ENCODE measurements at regions not wholly inside any gene's neighbourhood (a gene's known extent, or its start where the extent isn't known, plus 50 kb on each side); places are given as distances from the start of the nearest gene placed in this dataset.

DNA sequence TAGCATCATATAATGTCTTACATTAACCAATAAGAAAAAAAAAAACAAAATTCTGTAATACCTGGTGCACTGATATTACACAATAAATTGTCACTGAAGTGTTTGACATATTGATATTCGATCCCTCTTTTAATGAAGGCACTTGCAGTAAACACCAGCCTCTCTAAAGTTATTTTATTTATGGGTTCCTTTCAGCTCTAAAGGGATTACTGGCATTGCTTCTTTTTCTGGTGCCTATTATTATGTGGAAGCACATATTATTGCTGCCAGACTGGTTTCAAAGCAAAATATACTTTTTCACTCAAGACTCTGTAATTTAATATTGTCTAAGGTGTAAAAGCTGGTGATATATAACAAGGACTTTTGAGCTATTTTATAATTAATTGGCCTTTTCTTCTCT, 1090.5 kb downstream of the TRHDE start:
- H3K27ac ChIP-seq, result no peak overlapping the region
- H3K36me3 ChIP-seq (replicated peaks), result no peaks in the 10 kb centered on the region
- no peak overlapping the region for H3K4me3 ChIP-seq (ENCODE audit: low read depth, low read length)
- no peak for TF ChIP-seq CTCF (IDR thresholded peaks at IDR 0.05; ENCODE audit: low read depth, low read length, missing control alignments)
- no peak for DNase-seq
- no peaks in the 10 kb centered on the region for H3K27me3 ChIP-seq (replicated peaks)
- in situ Hi-C loops (cut with HindIII; ENCODE audit: low pct_ligation_motif_present, low sequenced_read_pairs), result no loop called here

DNA sequence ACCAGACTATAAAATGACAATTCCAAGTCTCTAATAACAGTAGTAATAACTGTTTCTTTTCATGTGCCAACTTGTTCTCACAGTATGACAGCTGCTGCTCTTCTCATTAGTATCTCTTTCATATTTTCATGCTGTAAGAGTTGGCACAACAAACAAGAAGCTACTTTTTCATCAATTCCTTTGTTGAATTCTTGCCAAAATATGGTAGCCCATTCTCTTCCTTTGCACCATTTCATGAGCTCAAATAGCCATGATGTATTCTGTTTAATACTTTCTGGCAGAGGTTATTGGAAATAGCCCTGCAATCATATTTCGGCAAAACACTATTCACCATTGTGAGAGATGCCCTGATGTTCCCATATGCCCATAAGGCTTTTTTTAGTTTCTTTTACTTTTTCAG, 1100.7 kb downstream of the TRHDE start:
- in situ Hi-C loops (cut with HindIII; ENCODE audit: low pct_ligation_motif_present, low sequenced_read_pairs), result no loop called here
- Histone ChIP-seq H3K27me3 (replicated peaks) (no peaks in the 10 kb centered on the region), H3K27ac (no peak overlapping the region), H3K36me3 (replicated peaks) (no peaks in the 10 kb centered on the region), H3K4me3 (ENCODE audit: low read depth, low read length) (no peak overlapping the region)
- no peak for TF ChIP-seq CTCF (IDR thresholded peaks at IDR 0.05; ENCODE audit: low read depth, low read length, missing control alignments)
- no peak for DNase-seq

DNA sequence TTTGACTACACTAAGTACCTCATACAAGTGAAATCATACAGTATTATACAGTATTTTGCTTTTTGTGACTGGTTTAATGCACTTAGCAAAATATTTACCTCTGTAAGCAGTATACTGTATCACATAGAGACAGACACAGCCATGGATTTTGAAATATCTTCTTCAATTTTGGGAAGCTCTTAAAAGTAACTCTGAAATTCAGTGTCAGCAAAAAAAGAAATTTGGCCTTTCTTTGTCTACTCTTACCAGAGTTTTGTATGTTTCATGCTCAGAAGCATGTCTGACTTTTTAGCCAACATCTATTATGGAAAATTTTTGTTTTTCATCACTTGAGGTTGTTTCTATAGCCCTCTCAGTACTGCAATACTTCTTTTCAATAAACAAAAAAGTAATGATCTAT, 1102.2 kb downstream of the TRHDE start:
- in situ Hi-C loops (cut with HindIII; ENCODE audit: low pct_ligation_motif_present, low sequenced_read_pairs), result no loop called here
- Histone ChIP-seq H3K36me3 (replicated peaks) (no peaks in the 10 kb centered on the region), H3K4me3 (ENCODE audit: low read depth, low read length) (no peak overlapping the region), H3K27me3 (replicated peaks) (no peaks in the 10 kb centered on the region), H3K27ac (no peak overlapping the region)
- no peak for DNase-seq
- no peak for TF ChIP-seq CTCF (IDR thresholded peaks at IDR 0.05; ENCODE audit: low read depth, low read length, missing control alignments)

DNA sequence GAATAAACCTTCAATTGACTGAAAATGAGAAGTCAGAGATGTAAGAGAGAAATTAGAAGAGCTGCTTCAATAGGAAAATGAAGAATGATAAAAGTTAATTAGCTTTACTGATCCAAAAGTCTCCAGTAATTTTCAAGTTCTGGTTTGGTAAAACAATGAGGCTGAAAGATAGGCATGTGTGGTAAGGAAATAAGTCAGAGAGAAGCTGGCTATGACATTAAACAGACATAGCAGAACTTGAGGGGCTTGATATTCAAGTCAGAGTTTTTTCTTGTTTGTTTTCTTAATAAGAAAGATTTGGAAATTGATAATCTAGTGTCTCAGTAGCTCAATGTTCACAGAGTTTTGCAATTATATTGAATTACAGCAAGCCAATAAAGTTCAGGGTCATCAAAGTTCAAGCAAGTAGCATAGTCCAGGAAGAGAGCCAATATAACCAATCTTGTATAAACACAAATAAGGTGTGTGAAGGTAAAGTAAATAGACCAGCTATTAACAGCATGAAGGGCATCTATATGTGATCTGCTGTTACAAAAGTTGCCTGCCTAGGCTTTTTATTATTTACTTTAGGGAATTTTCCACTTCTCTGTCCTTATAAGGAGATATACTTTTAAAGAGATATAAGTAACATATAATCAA, 1111.5 kb downstream of the TRHDE start:
- Histone ChIP-seq H3K27ac (no peak overlapping the region), H3K27me3 (replicated peaks) (no peaks in the 10 kb centered on the region), H3K36me3 (replicated peaks) (no peaks in the 10 kb centered on the region), H3K4me3 (ENCODE audit: low read depth, low read length) (no peak overlapping the region)
- no peak for DNase-seq
- no peak for TF ChIP-seq CTCF (IDR thresholded peaks at IDR 0.05; ENCODE audit: low read depth, low read length, missing control alignments)
- in situ Hi-C loops (cut with HindIII; ENCODE audit: low pct_ligation_motif_present, low sequenced_read_pairs), result no loop called here

GRCh38 chr12:73384592-73384991, 1112.4 kb downstream of the TRHDE start:
- no peak overlapping the region for H3K27ac ChIP-seq
- no peaks in the 10 kb centered on the region for H3K27me3 ChIP-seq (replicated peaks)
- no peaks in the 10 kb centered on the region for H3K36me3 ChIP-seq (replicated peaks)
- H3K4me3 ChIP-seq (ENCODE audit: low read depth, low read length), result no peak overlapping the region
- no peak for TF ChIP-seq CTCF (IDR thresholded peaks at IDR 0.05; ENCODE audit: low read depth, low read length, missing control alignments)
- DNase-seq, result no peak
- in situ Hi-C loops (cut with HindIII; ENCODE audit: low pct_ligation_motif_present, low sequenced_read_pairs), result no loop called here

DNA sequence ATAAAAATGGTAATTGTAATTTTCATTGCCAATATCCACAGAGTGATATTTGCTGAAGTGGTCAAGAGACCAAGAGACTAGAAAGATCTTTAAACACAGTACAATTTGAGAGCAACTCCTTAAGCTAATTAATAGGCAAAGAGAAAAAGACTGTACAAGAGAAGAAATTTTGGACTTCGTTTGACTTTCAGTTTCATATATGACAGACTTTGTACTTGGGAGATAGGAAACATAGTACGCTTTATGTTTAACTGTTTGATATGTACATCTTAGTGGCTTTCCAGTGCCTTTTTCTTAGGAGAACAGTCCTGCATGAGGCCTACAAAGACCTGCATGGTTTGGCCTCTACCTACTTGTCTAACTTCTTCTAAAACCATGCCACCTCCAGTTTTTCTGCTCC, 1118.1 kb downstream of the TRHDE start:
- in situ Hi-C loops (cut with HindIII; ENCODE audit: low pct_ligation_motif_present, low sequenced_read_pairs), result no loop called here
- no peaks in the 10 kb centered on the region for H3K36me3 ChIP-seq (replicated peaks)
- no peak overlapping the region for H3K27ac ChIP-seq
- no peaks in the 10 kb centered on the region for H3K27me3 ChIP-seq (replicated peaks)
- no peak for TF ChIP-seq CTCF (IDR thresholded peaks at IDR 0.05; ENCODE audit: low read depth, low read length, missing control alignments)
- DNase-seq, result no peak
- H3K4me3 ChIP-seq (ENCODE audit: low read depth, low read length), result no peak overlapping the region

Data from brain microvascular endothelial cell (primary cell).